ENCODE measurements at regions not wholly inside any gene's neighbourhood (a gene's known extent, or its start where the extent isn't known, plus 50 kb on each side); places are given as distances from the start of the nearest gene placed in this dataset.
A peak's percentile ranks its signal among the peaks of the same experiment; 100 is the strongest.

DNA sequence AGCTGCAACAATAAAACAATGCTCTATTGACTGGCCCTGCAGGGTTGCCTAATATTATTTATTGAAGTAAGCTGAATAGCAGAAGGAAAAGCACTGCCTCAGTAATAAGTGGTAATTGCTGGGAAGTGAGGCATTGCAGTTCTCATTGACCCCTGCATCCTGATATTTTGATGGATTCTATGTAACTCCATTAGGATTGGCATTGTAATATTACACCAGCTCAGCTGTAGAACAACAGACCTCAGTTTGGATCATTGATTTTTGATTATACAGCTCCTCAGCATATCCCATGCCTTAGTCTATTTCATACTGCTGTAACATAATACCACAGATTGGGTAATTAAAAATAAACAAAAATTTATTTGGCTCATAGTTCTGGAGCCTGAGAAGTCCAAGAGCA lies 650.6 kb upstream of the SALL1 start:
- no peak for TF ChIP-seq GATA2 (IDR thresholded peaks at IDR 0.05; ENCODE audit: low read depth, low read length)
- no peak for TF ChIP-seq GATA3 (IDR thresholded peaks at IDR 0.05; ENCODE audit: low read depth, low read length)

DNA sequence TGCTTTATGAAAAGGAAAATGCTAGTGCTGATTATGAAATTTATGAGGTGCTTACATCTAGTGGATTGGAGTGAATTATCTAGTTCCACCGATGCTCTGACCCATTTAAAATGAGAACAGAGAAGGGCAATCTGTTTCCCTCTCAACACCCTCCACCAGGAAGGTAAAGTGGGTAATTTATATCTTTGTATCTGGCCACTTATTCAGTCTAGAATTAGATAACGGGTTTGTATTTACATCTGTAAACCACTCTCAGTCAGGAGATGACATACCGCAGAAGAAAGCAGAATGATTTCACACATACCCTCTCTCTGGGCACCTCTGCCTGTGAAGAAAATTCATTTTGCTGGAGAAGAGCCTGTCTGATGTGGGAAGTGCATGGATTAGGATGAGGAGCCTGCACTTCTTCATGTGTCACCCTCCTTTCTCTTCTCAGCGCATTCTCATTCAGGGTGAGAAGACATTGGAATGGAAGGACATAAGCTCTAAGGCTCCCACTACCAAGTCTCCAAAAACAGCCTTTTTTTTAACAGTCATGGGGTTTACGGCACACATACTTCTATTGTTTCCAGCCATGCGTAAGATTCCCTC lies 646.7 kb upstream of the SALL1 start:
- TF ChIP-seq GATA3 (IDR thresholded peaks at IDR 0.05; ENCODE audit: low read depth, low read length) = no peak
- no peak for TF ChIP-seq GATA2 (IDR thresholded peaks at IDR 0.05; ENCODE audit: low read depth, low read length)

DNA sequence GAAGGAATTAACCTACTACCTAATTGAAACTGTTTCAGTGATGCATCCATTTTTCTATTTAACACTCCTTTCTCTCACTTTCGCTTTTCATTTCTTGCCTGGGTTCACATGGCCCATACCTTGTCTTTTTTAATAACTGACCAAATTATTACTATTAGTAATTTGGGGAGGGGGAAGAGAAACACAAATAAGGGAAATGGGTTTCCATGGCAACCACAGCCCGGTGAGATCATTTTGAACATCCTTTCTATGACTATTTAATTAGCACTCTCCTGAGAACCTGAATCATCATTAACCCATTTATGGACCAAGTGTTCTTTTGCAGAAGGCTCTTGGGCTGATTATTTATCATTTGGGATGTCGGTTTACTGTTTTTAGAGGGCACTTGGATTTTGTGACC lies 628.2 kb upstream of the SALL1 start:
- no peak for TF ChIP-seq GATA3 (IDR thresholded peaks at IDR 0.05; ENCODE audit: low read depth, low read length)
- no peak for TF ChIP-seq GATA2 (IDR thresholded peaks at IDR 0.05; ENCODE audit: low read depth, low read length)

DNA sequence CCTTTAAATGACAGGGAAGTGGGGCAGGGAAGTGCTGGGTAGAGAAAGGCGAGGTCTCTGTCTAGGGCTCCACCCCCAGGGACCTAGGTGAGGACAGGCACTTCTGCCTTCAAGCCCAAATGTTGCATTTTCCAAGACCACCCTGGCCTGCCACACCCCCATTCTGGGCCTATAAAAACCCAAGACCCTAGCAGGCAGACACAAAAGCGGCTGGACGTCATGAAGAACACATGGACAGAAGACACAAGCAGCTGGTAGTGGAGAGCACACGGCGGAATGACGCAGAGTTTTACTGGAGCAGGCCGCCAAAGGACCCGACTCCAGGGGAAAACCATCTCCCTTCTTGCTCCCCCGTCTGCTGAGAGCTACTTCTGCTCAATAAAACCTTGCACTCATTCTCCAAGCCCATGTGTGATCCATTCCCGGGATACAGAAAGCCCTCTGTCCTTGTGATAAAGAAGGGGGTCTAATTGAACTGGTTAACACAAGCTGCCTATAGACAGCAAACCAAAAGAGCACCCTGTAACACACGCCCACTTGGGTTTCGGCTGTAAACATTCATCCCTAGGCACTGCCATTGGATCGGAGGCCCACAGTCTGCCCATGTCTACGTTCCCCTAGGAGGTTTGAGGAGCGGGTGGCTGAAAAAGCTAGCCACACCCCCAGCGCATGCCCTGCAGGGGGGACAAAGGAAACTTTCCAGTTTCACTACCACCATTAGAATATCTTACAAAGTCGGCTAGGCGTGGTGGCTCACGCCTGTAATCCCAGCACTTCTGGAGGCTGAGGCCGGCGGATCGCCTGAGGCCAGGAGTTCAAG lies 622.2 kb upstream of the SALL1 start:
- TF ChIP-seq GATA2 (IDR thresholded peaks at IDR 0.05; ENCODE audit: low read depth, low read length) (no peak), GATA3 (IDR thresholded peaks at IDR 0.05; ENCODE audit: low read depth, low read length) (no peak)

DNA sequence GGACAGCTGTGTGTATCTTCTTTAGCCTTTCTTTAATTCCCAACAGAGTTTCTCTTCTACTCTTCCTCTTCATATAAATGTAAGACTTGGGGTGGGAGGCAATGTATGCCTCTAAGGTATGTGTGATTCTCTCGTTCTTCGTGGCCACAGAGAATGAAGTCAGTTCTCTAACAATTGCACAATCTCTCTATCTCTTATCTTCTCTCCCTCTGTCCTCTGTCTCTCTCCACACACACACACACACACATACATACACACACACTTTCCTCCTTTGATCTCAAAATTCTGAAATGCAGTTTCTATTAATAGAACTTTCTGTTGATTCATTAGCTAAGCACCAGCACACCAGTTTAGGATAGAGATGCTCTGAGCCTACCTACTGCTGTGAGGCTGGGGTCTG lies 615.7 kb upstream of the SALL1 start:
- no peak for TF ChIP-seq GATA2 (IDR thresholded peaks at IDR 0.05; ENCODE audit: low read depth, low read length)
- no peak for TF ChIP-seq GATA3 (IDR thresholded peaks at IDR 0.05; ENCODE audit: low read depth, low read length)

DNA sequence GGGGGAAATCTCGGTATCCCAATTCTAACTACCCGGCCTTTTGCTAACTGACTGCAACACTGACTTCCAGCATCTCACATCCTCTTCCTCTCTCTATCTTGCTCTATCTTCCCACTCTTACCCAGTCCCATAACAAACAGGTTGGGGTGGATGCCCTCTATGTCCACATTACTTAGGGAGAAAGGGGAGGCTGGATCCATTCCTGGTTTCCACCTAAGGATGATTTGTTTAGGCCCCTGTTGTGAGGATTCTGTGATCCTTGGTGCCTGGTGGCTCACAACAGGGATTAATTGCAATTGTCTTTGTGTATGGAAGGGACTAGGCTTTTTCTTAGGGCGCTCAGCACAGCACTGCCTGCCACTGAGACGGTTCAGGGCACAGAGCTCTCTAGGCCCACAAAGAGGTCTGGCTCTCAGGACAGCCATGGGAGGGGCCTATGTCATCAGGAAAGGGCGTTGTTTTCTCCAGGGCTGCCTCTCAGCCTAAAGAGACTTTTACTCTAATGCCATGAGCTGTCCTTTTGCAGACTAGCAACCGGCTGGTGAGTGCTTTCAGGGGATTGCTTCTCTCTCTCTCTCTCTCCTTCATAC lies 612.1 kb upstream of the SALL1 start:
- no peak for TF ChIP-seq GATA3 (IDR thresholded peaks at IDR 0.05; ENCODE audit: low read depth, low read length)
- TF ChIP-seq GATA2 (IDR thresholded peaks at IDR 0.05; ENCODE audit: low read depth, low read length) = no peak

DNA sequence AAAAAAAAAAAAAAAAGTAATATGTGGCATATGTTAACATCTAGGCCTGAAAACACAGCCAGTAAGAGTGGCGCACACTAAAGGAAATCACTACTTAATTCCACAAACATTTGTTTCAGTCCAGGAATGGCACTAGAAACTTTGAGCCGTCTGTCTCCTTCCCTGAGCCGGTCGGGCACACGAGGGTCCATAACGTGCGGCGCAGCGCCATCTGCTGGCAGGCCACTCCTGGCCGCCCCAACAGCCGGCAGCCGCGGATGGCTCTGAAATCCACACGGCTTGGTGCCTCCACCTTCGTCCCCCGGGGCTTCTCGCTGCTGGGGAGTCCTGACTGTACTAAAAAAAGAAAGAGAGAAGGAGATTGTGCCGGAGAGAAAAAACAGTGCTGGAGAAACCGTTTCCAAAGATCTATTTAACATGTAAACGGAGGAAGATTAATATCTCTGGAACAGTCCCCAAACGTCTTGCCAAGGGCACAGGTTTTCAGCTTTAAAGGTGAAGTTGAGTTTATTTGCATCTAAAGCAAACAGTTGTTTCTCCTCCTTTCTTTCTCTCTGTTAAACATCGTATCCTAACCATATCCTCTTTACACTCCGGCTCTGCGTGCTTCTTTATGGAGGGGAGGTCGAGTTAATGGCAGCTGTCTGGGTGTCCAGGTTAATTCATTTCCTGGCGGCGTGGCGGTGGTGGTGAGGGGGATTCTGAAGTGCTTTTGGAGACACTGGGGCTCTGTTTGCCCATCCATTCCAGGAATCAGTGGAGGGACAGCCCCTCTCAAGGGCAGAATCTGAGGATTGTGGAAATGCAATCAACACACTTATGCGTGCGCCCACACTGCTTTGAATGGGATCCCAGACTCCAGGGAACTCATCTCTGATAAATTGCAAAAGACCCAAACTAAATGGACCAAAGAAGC lies 611.3 kb upstream of the SALL1 start:
- TF ChIP-seq GATA3 (IDR thresholded peaks at IDR 0.05; ENCODE audit: low read depth, low read length) (no peak), GATA2 (IDR thresholded peaks at IDR 0.05; ENCODE audit: low read depth, low read length) (peak; percentile 60)

DNA sequence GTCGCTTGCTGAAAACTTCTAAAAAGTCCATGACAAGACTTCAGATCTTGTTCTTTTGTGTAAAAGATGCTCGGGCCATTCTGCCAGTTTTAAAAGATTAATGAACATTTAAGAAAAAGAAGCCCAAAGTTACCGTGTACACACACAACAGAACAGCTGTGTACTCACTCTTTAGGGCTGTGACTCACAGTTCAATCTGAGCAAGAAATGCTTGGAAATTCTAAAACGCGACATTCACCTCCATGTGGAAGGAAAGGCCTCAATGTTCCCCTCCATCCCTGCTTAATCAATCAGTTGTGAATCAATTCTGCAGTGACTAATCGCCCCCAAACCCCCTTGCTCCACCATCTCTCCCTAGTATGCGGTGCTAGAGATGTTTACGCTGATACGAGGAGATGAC lies 609.9 kb upstream of the SALL1 start:
- TF ChIP-seq GATA3 (IDR thresholded peaks at IDR 0.05; ENCODE audit: low read depth, low read length) = no peak
- TF ChIP-seq GATA2 (IDR thresholded peaks at IDR 0.05; ENCODE audit: low read depth, low read length) = no peak

DNA sequence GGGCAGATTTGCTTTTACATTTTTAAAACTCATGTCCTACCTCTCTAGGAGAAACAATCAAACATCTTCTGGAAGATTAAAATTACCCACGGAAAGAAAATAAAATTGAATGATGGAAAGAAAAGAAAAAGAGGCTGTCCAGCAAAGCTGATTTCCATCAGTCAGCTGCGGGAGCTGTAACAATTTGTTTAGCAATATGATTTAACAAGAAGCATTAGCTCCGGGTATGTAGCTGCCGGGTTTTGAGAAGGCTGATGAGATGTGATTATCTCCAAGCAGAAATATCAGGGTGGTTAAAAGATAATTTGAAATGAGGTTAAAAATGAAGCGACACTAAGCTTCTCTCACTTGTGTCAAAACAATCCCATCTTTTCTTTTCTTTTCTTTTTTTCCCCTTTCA lies 608.9 kb upstream of the SALL1 start:
- TF ChIP-seq GATA2 (IDR thresholded peaks at IDR 0.05; ENCODE audit: low read depth, low read length) = peak; percentile 69
- TF ChIP-seq GATA3 (IDR thresholded peaks at IDR 0.05; ENCODE audit: low read depth, low read length) = no peak; the same call in 1 of the 2 replicates

DNA sequence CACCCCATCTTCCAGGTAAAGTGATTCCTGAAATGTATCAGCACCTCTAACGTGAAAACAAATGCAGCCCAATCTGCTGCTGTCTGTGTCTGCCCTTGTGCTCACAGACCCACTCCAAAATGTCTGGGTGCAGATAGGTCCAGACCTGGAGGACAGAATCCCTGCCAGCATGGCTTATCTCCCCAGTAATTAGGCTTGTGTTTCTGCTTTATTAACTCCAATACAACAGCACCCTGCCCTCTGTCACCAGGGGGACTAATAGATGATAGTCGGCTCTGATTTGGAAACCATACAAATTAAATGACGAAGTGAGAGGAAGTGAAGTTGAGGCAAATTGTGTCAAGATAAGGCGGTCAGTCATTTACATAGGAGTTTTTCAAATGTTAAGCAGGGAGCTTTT lies 608.3 kb upstream of the SALL1 start:
- TF ChIP-seq GATA2 (IDR thresholded peaks at IDR 0.05; ENCODE audit: low read depth, low read length) = peak; percentile 93
- TF ChIP-seq GATA3 (IDR thresholded peaks at IDR 0.05; ENCODE audit: low read depth, low read length) = peak; percentile 67

DNA sequence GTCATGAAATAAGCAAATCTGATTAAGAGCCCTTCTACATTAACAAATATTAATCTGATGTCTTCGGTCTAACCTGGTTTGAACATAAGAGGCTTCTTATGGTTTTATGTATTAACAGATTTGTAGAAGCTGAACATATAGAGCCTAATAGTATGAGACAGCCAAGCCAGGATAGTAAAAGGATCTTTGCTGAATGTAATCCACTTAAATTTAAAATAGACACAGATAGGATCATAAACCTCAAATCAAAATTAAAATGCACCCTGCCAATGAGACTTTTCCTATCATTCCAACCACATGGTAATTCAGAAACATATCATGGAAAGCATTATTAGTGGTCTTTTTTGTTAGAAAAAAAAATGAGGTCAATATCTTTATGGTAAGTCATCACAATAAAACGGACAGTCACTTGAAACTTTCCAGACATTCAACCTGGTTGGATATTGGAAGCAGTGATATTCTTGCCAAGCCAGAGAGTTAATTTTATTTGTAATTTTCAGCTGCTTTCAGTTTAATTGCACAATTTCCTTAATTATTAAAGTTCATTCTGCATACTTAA lies 606.9 kb upstream of the SALL1 start:
- TF ChIP-seq GATA3 (IDR thresholded peaks at IDR 0.05; ENCODE audit: low read depth, low read length) (peak; percentile 55; the same call in 1 of the 2 replicates), GATA2 (IDR thresholded peaks at IDR 0.05; ENCODE audit: low read depth, low read length) (no peak)

DNA sequence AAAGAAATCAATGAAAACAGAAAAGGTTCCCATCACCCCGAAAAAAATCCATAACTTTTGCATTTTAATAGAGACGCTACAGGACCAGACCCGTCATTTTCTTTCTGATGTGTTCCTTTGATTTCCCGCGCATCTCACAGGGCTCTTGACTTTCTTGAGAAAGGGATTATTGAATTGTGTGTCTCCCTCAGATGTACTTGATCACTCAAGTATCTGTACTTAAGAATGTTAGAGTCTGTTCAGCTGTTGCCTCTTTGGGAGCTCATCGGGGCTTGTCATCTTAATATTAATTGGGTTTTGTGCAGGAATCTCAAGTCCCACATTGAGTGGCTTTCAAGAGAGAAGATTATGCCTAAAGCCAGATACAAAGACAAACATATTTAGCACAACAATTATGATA lies 606.4 kb upstream of the SALL1 start:
- no peak for TF ChIP-seq GATA3 (IDR thresholded peaks at IDR 0.05; ENCODE audit: low read depth, low read length)
- TF ChIP-seq GATA2 (IDR thresholded peaks at IDR 0.05; ENCODE audit: low read depth, low read length) = no peak

DNA sequence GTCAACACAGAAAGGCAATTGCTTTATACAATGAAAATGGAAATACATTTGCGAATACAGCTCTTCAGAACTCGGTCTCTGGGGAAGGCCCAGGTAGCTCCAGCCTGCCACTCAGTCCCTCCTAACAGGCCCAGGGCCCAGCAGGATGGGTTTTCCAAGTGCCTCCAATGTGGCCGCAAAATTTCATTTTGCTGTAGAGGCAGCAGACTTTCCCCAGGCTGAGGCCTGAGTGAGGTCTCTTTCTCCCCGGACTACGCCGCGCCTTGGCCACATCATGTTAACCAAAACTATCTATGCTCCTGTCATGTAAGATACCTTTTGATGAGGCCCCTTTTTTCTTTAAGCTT lies 606.0 kb upstream of the SALL1 start:
- no peak for TF ChIP-seq GATA3 (IDR thresholded peaks at IDR 0.05; ENCODE audit: low read depth, low read length)
- no peak for TF ChIP-seq GATA2 (IDR thresholded peaks at IDR 0.05; ENCODE audit: low read depth, low read length)

Data from SH-SY5Y (cell line).